Hepatocyte (in vitro differentiated cells): ENCODE measurements at regions not wholly inside any gene's neighbourhood (a gene's known extent, or its start where the extent isn't known, plus 50 kb on each side); places are given as distances from the start of the nearest gene placed in this dataset.

Source experiments
- EZH2 ChIP-seq: fragments of 200-600 bp; sonication (generic); IDR thresholded peaks from 2 replicates; pipeline ENCODE4 v1.6.1; 2016; ENCODE audit warnings: antibody characterized with exemption, mild to moderate bottlenecking, borderline replicate concordance
- EZH2phosphoT487 ChIP-seq: fragments of 200-600 bp; sonication (generic); IDR thresholded peaks from one replicate; pipeline ENCODE4 v1.6.1; 2018; ENCODE audit warnings: antibody characterized with exemption, mild to moderate bottlenecking, low read depth, moderate library complexity; ENCODE audit not compliant: unreplicated experiment, severe bottlenecking
- TF ChIP-seq, protein P1 (sequence below): fragments of 200-600 bp; sonication (generic); IDR thresholded peaks from 2 replicates; pipeline ENCODE4 v1.5.1; 2016; ENCODE audit warnings: antibody characterized with exemption, mild to moderate bottlenecking; ENCODE audit not compliant: poor library complexity

DNA sequence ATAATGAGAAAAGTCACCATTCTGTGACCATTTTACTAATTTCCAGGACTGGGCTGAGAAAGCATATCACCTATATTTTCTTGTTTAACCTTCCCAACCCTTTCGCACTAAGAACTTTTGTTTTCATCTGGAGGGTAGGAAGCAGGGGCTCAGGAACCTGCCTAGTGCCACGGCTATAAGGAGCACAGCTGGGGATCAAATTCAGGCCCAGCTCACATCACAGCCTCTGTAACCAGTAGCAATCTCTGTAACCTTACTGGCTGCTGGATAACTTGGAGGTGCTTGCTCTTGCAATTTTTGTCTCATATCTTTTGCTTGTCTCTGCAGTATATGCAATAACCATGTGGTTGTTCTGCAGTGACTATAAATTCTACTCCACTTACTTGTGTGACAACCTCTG is 62.0 kb downstream of the PABIR2 start:
- TF ChIP-seq, protein P1, sequence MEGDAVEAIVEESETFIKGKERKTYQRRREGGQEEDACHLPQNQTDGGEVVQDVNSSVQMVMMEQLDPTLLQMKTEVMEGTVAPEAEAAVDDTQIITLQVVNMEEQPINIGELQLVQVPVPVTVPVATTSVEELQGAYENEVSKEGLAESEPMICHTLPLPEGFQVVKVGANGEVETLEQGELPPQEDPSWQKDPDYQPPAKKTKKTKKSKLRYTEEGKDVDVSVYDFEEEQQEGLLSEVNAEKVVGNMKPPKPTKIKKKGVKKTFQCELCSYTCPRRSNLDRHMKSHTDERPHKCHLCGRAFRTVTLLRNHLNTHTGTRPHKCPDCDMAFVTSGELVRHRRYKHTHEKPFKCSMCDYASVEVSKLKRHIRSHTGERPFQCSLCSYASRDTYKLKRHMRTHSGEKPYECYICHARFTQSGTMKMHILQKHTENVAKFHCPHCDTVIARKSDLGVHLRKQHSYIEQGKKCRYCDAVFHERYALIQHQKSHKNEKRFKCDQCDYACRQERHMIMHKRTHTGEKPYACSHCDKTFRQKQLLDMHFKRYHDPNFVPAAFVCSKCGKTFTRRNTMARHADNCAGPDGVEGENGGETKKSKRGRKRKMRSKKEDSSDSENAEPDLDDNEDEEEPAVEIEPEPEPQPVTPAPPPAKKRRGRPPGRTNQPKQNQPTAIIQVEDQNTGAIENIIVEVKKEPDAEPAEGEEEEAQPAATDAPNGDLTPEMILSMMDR = no peak
- TF ChIP-seq EZH2 (no peak), EZH2phosphoT487 (no peak)
